ENCODE measurements at regions not wholly inside any gene's neighbourhood (a gene's known extent, or its start where the extent isn't known, plus 50 kb on each side); places are given as distances from the start of the nearest gene placed in this dataset.

DNA sequence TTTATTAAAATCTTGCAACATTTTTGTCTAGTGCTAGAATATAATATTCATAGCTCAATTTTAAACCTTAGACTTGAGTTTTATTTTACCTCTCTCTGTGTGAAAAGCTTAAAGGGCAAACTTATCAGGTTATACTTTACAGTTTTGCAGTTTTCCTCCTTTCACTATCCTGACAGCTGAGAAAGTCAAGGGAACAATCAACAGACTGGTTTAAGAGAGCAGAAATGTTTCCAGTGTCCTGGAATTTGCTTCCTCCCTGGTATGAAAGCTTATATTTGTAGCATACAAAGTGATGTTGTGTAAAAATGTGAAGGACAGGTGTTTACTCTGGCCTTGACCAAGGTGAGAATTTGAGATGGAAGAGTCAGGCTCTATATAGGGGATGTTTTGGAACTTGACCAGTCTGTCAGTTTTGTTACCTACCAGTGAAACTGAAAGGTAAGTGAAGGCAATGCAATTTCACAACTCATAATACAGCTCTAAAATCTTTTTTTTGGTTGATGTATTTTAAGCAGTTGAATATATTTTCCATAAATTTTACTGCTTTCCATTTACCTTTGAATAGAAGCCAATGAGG, 64.6 kb downstream of the FHIP1A start:
- TF ChIP-seq, protein P1, sequence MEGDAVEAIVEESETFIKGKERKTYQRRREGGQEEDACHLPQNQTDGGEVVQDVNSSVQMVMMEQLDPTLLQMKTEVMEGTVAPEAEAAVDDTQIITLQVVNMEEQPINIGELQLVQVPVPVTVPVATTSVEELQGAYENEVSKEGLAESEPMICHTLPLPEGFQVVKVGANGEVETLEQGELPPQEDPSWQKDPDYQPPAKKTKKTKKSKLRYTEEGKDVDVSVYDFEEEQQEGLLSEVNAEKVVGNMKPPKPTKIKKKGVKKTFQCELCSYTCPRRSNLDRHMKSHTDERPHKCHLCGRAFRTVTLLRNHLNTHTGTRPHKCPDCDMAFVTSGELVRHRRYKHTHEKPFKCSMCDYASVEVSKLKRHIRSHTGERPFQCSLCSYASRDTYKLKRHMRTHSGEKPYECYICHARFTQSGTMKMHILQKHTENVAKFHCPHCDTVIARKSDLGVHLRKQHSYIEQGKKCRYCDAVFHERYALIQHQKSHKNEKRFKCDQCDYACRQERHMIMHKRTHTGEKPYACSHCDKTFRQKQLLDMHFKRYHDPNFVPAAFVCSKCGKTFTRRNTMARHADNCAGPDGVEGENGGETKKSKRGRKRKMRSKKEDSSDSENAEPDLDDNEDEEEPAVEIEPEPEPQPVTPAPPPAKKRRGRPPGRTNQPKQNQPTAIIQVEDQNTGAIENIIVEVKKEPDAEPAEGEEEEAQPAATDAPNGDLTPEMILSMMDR (IDR thresholded peaks at IDR 0.05; ENCODE audit: poor library complexity) = no peak
- TF ChIP-seq EZH2 (IDR thresholded peaks at IDR 0.05; ENCODE audit: borderline replicate concordance) (no peak), EZH2phosphoT487 (IDR thresholded peaks at IDR 0.05; ENCODE audit: low read depth, severe bottlenecking, unreplicated experiment) (no peak)
